Body of pancreas (tissue), 4 donors: ENCODE measurements at regions not wholly inside any gene's neighbourhood (a gene's known extent, or its start where the extent isn't known, plus 50 kb on each side); places are given as distances from the start of the nearest gene placed in this dataset.
A peak's percentile ranks its signal among the peaks of the same experiment; 100 is the strongest.

Source experiments
- ATAC-seq: fragments of 150-250 bp; one replicate; pipeline ENCODE4 v1.9.1; 2016
- DNase-seq, 4 donors: peaks; one replicate each; pipeline ENCODE4 v3.0.0-alpha.2; 2019
- H3K27ac ChIP-seq, 4 donors: fragments of 200-600 bp; sonication (generic); 1 replicate in 3 of 4; 2 replicates in 1 of 4; pipeline versions ENCODE4 v1.5.1 to v1.6.1; 2016 to 2019; ENCODE audit warnings: mild to moderate bottlenecking in 1 of 4, mixed read lengths in 1 of 4, moderate library complexity in 1 of 4
- H3K27me3 ChIP-seq, 2 donors: fragments of 200-600 bp; sonication (generic); one replicate each; pipeline ENCODE4 v1.6.0; 2016; ENCODE audit warnings: mild to moderate bottlenecking in 1 of 2
- H3K36me3 ChIP-seq, 2 donors: fragments of 200-600 bp; sonication (generic); replicated peaks in 1 of 2; 2 replicates each; pipeline ENCODE4 v1.5.1; 2016; ENCODE audit warnings: low read depth in 2 of 2; ENCODE audit not compliant: insufficient read depth in 1 of 2
- H3K4me1 ChIP-seq: fragments of 200-600 bp; sonication (generic); one replicate; pipeline ENCODE4 v1.6.0; 2016
- H3K4me3 ChIP-seq, 2 donors: fragments of 200-600 bp; sonication (generic); 1 replicate in 1 of 2; 2 replicates in 1 of 2; pipeline ENCODE4 v1.5.1; 2016 to 2019
- H3K9me3 ChIP-seq, 3 donors: fragments of 200-600 bp; sonication (generic); 1 replicate in 2 of 3; 2 replicates in 1 of 3; pipeline ENCODE4 v1.5.1; 2016
- CTCF ChIP-seq, 7 experiments: fragments of 450-650 bp in 4 of 7; fragments of 200-600 bp in 3 of 7; sonication (generic) in 3 of 7; IDR thresholded peaks; one replicate each; pipeline ENCODE4 v1.5.1; 2016 to 2019; ENCODE audit warnings: antibody characterized with exemption in 7 of 7
- POLR2A ChIP-seq, 3 donors: fragments of 450-650 bp; IDR thresholded peaks; one replicate each; pipeline ENCODE4 v1.6.1; 2016; ENCODE audit warnings: antibody characterized with exemption in 3 of 3, mild to moderate bottlenecking in 2 of 3
- WGBS, 2 donors: methylation state at CpG; one replicate each; pipeline ENCODE4 v1.1.5; 2017; 5-methylcytosine and 5-hydroxymethylcytosine counted together
- intact Hi-C: fragments of 100-400 bp; cut with DNase I; formaldehyde crosslinking; loops from one replicate; pipeline ENCODE4 v1.15.1; 2023

- no peak for DNase-seq
- no peak for ATAC-seq
- Histone ChIP-seq H3K36me3 (no peaks in the 10 kb centered on the region), H3K9me3 (peaks cover 0 to 6% (median 0%) of the 10 kb centered on the region in 3 donors), H3K4me3 (no peak overlapping the region), H3K27me3 (no peaks in the 10 kb centered on the region), H3K4me1 (peaks cover 4% of the 10 kb centered on the region), H3K27ac (no peak overlapping the region)
- 63 to 74% methylated on average over 7 of the region's 7 CpGs for WGBS, 2 donors
- intact Hi-C loops = no loop called here
- TF ChIP-seq CTCF (IDR thresholded peaks at IDR 0.05) (no peak), POLR2A (IDR thresholded peaks at IDR 0.05) (no peak)
Measured at GRCh38 chr5:174798551-174798951, 74.2 kb downstream of the MSX2 start.

- no peak for DNase-seq
- no peak overlapping the region for H3K4me3 ChIP-seq
- intact Hi-C loops = no loop called here
- H3K36me3 ChIP-seq = no peaks in the 10 kb centered on the region
- 54 to 67% methylated on average over 7 of the region's 7 CpGs for WGBS, 2 donors
- TF ChIP-seq POLR2A (IDR thresholded peaks at IDR 0.05) (no peak), CTCF (IDR thresholded peaks at IDR 0.05) (no peak)
- H3K27me3 ChIP-seq = no peaks in the 10 kb centered on the region
- H3K9me3 ChIP-seq = peaks cover 0 to 6% (median 0%) of the 10 kb centered on the region in 3 donors
- no peak for ATAC-seq
- peaks cover 5% of the 10 kb centered on the region for H3K4me1 ChIP-seq
- H3K27ac ChIP-seq = no peak overlapping the region
Measured at GRCh38 chr5:174796711-174797192, 72.4 kb downstream of the MSX2 start.

GRCh38 chr5:174794931-174795672 lies 70.7 kb downstream of the MSX2 start:
- no peak for TF ChIP-seq CTCF (IDR thresholded peaks at IDR 0.05)
- no peak for TF ChIP-seq POLR2A (IDR thresholded peaks at IDR 0.05)
- no peak for DNase-seq
- H3K4me3 ChIP-seq = no peak overlapping the region
- intact Hi-C loops = loop anchor here (5.0 kb wide), 1 partner anchor 378 kb away; no protein-coding TSS in a partner anchor
- H3K4me1 ChIP-seq = peaks cover 5% of the 10 kb centered on the region
- H3K9me3 ChIP-seq = no peaks in the 10 kb centered on the region
- H3K27ac ChIP-seq = no peak overlapping the region
- no peak for ATAC-seq
- H3K36me3 ChIP-seq = no peaks in the 10 kb centered on the region
- WGBS, 2 donors = 30 to 55% methylated on average over 8 to 11 of the region's 11 CpGs
- H3K27me3 ChIP-seq = no peaks in the 10 kb centered on the region

GRCh38 chr5:174793684-174794328 lies 69.4 kb downstream of the MSX2 start:
- H3K4me1 ChIP-seq = peaks cover 5% of the 10 kb centered on the region
- H3K9me3 ChIP-seq = no peaks in the 10 kb centered on the region
- TF ChIP-seq CTCF (IDR thresholded peaks at IDR 0.05) (peak; percentile 62 to 89 (median 79)), POLR2A (IDR thresholded peaks at IDR 0.05) (no peak)
- no peaks in the 10 kb centered on the region for H3K27me3 ChIP-seq
- H3K27ac ChIP-seq = no peak overlapping the region
- no peaks in the 10 kb centered on the region for H3K36me3 ChIP-seq
- DNase-seq (peak; percentile 47 to 69 (median 60)), ATAC-seq (peak; percentile 66)
- 1 to 4% methylated on average over 30 to 31 of the region's 31 CpGs for WGBS, 2 donors
- no peak overlapping the region for H3K4me3 ChIP-seq
- intact Hi-C loops = loop anchor here (5.0 kb wide), 1 partner anchor 377 kb away; no protein-coding TSS in a partner anchor
